ENCODE measurements at regions not wholly inside any gene's neighbourhood (a gene's known extent, or its start where the extent isn't known, plus 50 kb on each side); places are given as distances from the start of the nearest gene placed in this dataset.

DNA sequence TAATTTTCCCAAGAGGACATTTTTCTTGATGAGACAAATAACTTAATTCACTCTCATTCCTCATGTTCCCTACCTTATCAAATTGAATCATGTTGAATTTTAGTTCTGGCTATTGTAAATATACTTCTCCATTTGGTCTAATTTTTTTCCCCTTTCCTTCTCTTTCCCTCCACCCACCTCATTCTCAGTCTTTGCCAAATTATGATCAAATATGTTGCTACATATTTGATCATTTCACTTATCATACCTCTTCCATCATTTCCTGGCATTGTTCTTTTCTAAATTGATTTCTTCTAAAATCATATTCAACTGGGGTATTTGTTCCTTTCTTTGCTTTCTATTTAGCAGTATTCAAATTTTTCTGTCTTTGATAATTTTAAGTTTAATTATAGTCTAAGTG is 52.3 kb downstream of the HDGFL1 start:
- DNase-seq, result no peak

- no peak for DNase-seq
Measured at GRCh38 chr6:22622351-22622750, 53.0 kb downstream of the HDGFL1 start.

- DNase-seq, result no peak
Measured at GRCh38 chr6:22622813-22623212, 53.4 kb downstream of the HDGFL1 start.

DNA sequence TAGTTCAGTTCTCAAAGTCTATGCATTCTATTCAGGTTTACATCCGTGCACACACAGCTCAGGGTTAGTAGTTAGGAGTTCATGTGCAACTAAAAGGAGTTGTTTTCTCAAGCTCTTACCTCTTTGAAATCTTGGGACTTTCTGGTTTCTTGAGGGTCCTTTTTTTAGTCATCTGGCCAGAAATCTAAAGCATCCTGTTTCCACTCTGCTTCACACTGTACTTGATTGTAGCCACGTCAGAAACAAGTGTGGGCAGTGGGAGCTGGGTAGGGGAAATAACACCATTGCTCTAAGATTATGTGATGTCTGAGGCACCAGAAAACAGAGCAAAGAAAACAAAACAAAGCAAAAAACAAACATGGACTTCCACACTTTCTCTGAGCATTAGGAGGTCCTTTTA is 58.3 kb downstream of the HDGFL1 start:
- no peak for DNase-seq

DNA sequence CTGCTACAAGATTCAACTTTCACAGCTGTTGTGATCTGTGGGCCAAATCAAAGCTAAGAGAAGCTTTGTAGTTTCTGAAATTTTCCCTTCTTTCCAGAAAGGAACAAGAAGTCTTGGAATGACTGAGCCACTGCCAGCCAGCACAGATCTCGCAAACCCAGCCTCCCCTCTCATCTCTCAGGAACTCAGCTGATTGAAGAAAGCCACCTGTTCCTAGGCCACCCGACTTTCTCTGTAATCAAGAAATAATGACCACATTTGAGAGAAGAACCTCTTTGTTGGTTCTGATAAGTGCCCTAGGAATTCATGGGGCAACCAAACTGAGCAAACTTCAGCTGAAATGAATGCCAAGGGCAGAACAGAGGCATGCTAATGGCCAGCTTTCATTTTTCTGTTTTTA is 61.7 kb downstream of the HDGFL1 start:
- DNase-seq, result no peak

- no peak for DNase-seq
Measured at GRCh38 chr6:22632581-22633145, 63.3 kb downstream of the HDGFL1 start.

DNA sequence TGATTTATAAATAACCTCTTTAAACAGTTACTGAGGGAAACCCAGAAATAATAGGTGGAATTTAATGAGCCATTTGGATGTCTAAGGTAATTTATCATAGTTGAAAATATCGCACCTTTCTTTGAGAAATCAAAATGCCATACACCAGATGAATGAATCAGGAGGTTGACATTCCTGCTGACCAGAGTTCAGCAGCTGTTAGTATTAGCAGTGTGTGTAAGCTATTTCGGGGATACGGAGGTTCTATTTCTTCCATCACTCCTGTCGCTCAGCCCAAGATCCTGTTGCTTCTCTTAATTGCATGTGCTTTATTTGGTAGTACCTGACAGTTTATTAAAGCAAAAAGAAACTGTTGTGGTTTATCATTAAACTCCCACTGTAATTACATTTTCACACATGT is 67.1 kb downstream of the HDGFL1 start:
- DNase-seq, result no peak

GRCh38 chr6:22637782-22638181 is 68.4 kb downstream of the HDGFL1 start:
- no peak for DNase-seq

- no peak for DNase-seq
Measured at GRCh38 chr6:22638320-22638719, 69.0 kb downstream of the HDGFL1 start.

DNA sequence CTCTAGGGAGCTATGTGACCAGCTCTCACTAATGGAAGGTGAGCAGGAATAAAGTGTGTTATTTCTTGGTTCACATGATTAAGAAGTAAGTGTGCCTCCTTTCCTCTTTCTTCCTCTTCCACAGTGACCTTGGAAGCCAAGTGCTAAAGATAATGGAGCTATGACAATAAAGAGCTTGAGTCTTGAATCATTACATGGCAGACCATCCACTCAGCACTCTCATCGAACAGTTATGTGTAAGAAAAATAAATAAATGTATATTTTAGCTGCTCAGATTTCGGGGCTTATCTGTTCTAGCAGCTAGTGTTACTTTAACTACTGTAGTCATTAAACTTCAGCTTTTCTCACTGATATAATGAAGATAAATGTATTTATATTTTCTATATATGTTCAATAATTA is 72.9 kb downstream of the HDGFL1 start:
- DNase-seq, result no peak

GRCh38 chr6:22643780-22644179 is 74.4 kb downstream of the HDGFL1 start:
- DNase-seq, result no peak

GRCh38 chr6:22647719-22648118 is 78.4 kb downstream of the HDGFL1 start:
- no peak for DNase-seq

- DNase-seq, result no peak
Measured at GRCh38 chr6:22651731-22652130, 82.4 kb downstream of the HDGFL1 start.

GRCh38 chr6:22653980-22654610 is 84.7 kb downstream of the HDGFL1 start:
- no peak for DNase-seq

DNA sequence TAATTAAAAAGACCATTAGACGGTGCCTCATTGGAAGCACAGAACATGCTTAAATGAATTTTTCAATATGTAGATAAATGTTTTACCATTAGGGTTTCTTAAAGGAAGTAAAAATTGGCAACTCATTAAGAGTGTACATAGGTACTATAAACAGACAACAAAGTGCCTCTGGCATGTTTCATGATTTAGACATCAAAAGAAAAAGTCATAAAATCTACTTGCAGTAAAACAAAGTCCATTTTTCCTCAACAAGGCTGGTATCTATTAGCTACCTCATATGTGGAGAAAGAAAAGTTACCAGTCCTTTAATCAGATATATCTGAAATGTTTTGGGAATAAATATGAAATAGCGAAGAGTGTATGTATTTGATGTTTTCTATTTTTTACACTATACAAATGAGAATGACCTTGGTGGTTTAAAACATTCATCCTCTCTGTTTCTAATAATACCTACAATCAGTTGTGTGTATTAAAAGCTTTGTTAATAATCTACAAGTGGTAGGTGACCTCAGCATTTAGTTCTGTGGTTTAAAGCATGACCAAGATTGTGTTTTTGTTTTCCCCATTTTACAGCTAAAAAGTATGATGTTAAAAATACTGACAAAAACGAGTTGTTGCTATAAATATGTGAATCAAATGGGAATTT is 87.5 kb downstream of the HDGFL1 start:
- no peak for DNase-seq

GRCh38 chr6:22657352-22657980 is 88.1 kb downstream of the HDGFL1 start:
- DNase-seq, result no peak

GRCh38 chr6:22658183-22658582 is 88.8 kb downstream of the HDGFL1 start:
- DNase-seq, result no peak

DNA sequence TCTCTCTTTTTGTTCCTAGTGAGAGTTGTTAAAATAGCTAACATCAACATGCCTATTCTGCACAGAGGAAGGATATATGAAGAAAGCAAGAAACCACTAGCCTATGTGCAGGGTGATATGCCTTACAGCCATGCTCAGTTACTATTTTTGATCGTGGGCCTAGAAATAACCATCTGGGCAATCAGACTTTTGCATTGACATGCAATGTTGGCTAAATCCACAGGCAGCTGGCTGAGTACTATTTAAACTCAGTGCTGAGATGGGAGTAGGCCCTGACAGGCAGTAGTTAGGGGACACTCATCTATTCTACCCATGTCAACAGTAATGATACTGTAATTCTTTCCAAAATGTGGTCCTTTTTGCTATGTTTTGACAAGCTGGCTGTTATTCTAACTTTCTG is 89.6 kb downstream of the HDGFL1 start:
- no peak for DNase-seq

DNA sequence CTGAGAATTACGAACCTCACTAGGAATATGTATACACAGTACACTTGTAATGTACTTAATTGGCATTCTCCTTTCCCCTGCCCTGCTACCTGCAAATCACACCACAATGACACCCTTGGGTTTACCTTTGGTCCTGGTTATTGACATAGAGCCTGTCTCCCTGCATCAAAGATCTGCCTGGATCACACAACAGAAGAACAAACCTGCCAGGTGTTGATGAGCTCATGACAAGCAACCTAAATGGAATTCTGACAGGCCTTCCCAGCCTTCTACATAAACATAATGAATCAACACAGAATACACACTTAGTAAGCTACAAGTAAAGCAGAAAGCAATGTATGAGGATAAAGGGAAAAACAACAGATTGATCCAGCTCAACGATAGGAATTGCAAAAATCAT is 95.6 kb downstream of the HDGFL1 start:
- no peak for DNase-seq

GRCh38 chr6:22666021-22666420 is 96.7 kb downstream of the HDGFL1 start:
- no peak for DNase-seq

- DNase-seq, result no peak
Measured at GRCh38 chr6:22666586-22666985, 97.2 kb downstream of the HDGFL1 start.

DNA sequence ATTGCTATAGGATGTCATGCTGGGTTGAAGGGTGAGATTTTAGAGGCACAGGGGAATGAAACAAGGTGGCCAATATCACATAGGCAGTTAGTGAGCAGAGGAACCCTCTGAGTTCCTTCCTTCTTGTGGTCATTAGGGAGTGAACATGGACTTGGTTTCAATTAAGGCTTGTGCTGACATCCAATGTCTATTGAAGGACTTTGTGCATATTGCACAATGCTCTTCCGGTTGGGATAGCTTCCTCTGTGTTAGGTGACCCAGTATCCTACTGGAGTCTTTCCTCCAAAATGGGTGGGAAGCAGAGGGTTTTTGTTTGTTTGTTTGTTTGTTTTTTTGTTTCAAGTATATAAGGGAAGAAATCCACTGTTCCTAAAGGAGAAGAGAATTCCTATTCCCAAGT is 98.5 kb downstream of the HDGFL1 start:
- DNase-seq, result no peak

GRCh38 chr6:22668307-22668706 is 98.9 kb downstream of the HDGFL1 start:
- no peak for DNase-seq

DNA sequence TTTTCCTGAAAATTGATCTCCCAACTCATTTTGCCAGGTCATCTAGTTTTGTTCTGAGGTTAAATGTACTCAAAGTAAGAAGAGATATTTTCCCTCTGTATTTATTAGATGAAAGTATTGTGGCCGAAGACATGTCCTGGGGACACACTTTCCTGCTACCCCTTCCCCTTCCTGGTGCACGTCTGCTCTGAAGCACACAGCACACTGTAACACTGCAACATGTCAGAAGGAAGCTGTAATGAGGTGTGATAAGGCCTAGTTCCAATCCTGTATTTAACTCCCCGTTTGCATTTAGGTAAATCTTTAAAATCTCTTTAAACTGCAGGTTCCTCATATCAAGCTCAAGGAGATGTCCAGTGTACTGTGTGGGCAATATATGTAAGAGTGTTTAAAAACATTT is 99.4 kb downstream of the HDGFL1 start:
- no peak for DNase-seq

Measured in eye (tissue), 1 donor.